ENCODE measurements at regions not wholly inside any gene's neighbourhood (a gene's known extent, or its start where the extent isn't known, plus 50 kb on each side); places are given as distances from the start of the nearest gene placed in this dataset.

DNA sequence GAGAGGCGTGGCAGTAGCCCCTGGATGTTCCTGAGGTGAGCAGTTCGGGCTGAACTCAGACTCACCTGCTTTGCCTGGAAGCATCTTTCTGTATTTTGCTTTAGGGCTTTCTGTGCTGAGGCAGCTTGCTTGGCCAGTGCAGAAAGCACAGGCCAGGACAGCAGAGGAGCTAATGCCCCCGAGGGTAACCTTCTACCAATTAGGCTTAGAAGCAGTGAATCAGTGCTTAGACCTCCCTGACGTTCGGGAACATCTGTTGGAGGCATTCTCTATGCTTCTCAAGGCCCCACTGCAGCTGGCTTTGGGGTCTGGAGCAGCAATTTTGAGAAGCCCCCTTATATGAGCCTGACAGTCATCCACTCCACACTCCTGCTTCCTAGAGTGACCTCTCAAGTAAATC, 350.7 kb upstream of the PROK2 start:
- H2AFZ ChIP-seq (replicated peaks; ENCODE audit: low read length, poor library complexity) = no peak overlapping the region
- H3K14ac ChIP-seq (replicated peaks; ENCODE audit: low read depth, low read length) = no peak overlapping the region
- H3K36me3 ChIP-seq (ENCODE audit: control insufficient read depth, insufficient read depth, low read length) = no peaks in the 10 kb centered on the region
- H4K91ac ChIP-seq (ENCODE audit: insufficient read depth, low read depth, low read length) = no peak overlapping the region
- no TSS peak for BruUV-seq (replicated peaks)
- no peak for ATAC-seq (ENCODE audit: low read depth)
- no peak overlapping the region for H3K4me3 ChIP-seq (ENCODE audit: insufficient read depth, low read depth, low read length)
- in situ Hi-C loops (cut with MboI; ENCODE audit: low sequenced_read_pairs) (no loop called here), dilution Hi-C loops (cut with HindIII; ENCODE audit: low sequenced_read_pairs, unreplicated experiment) (no loop called here), intact Hi-C loops (cut with micrococcal nuclease) (no loop called here)
- no peaks in the 10 kb centered on the region for H3K79me1 ChIP-seq (ENCODE audit: low read depth in 1 of 2, low read length in 2 of 2)
- H3K9ac ChIP-seq (ENCODE audit: low read depth, low read length) = no peak overlapping the region
- H2BK5ac ChIP-seq (ENCODE audit: low read depth, low read length, poor library complexity, severe bottlenecking) = no peak overlapping the region
- no peak overlapping the region for H2AK5ac ChIP-seq (ENCODE audit: low read depth, low read length)
- H4K8ac ChIP-seq (ENCODE audit: low read depth in 2 of 2, low read length in 2 of 2) = no peak overlapping the region
- no peak overlapping the region for H2BK15ac ChIP-seq (ENCODE audit: low read depth, low read length)
- TF ChIP-seq MXI1 (IDR thresholded peaks at IDR 0.05; ENCODE audit: borderline replicate concordance, low read depth, low read length) (no peak), RAD21 (IDR thresholded peaks at IDR 0.05; ENCODE audit: low read length) (no peak), SMC3 (IDR thresholded peaks at IDR 0.05; ENCODE audit: low read depth, low read length) (no peak)
- H3K4me2 ChIP-seq (ENCODE audit: low read depth, low read length) = no peak overlapping the region
- no peaks in the 10 kb centered on the region; the same call in 1 of the 2 replicates for H3K9me3 ChIP-seq (ENCODE audit: control insufficient read depth, insufficient read depth, low read length)
- H3K27ac ChIP-seq (ENCODE audit: insufficient read depth, low read length) = no peak overlapping the region
- no peak overlapping the region for H4K5ac ChIP-seq (ENCODE audit: low read depth, low read length)
- no peak overlapping the region for H3K18ac ChIP-seq (ENCODE audit: low read depth, low read length)
- no peak overlapping the region for H2BK120ac ChIP-seq (ENCODE audit: low read depth, low read length)
- peaks cover 42% of the 10 kb centered on the region for H3K27me3 ChIP-seq (ENCODE audit: control insufficient read depth, insufficient read depth, low read length)
- H4K20me1 ChIP-seq (ENCODE audit: insufficient read depth, low read length) = no peaks in the 10 kb centered on the region
- DNase-seq = no peak
- H2AK9ac ChIP-seq (replicated peaks; ENCODE audit: low read depth, low read length, poor library complexity) = no peak overlapping the region
- no peak overlapping the region for H3K4ac ChIP-seq (ENCODE audit: low read depth, low read length)
- no peaks in the 10 kb centered on the region for H3K9me1 ChIP-seq (ENCODE audit: insufficient read depth, low read length)
- H3K4me1 ChIP-seq (ENCODE audit: control insufficient read depth, insufficient read depth, low read length) = no peaks in the 10 kb centered on the region
- ChIA-PET POLR2A (ENCODE audit: unreplicated experiment) (no interaction called here), CTCF (no interaction called here)
- no peak overlapping the region for H2BK20ac ChIP-seq (ENCODE audit: low read depth, low read length)
- WGBS, 2 experiments (ENCODE audit: extremely low coverage in 2 of 2, insufficient read length in 1 of 2) = 42% methylated on average over 2 of the region's 5 CpGs; no CpG with 5 or more reads in 1 of the 2 experiments
- no peak overlapping the region for H3K56ac ChIP-seq (ENCODE audit: extremely low read depth, insufficient read depth, low read length)
- no peak overlapping the region for H3K23ac ChIP-seq (ENCODE audit: low read depth, low read length)

Data from IMR-90 (cell line).